H54 (cell line): ENCODE measurements at regions not wholly inside any gene's neighbourhood (a gene's known extent, or its start where the extent isn't known, plus 50 kb on each side); places are given as distances from the start of the nearest gene placed in this dataset.
"Not testable (repeated sequence)": the region's sequence is repeated elsewhere in the genome, so short reads cannot be mapped to it uniquely, and the experiment has no call there.

Experiments
- DNase-seq: peaks from one replicate; pipeline ENCODE4 v3.0.0; 2011; ENCODE audit warnings: low spot score, mixed read lengths; ENCODE audit not compliant: insufficient read length
- FAIRE-seq: peaks from 3 replicates; lab custom pipeline; 2011; peaks lifted over from hg19 to GRCh38; lab: Jason Lieb, UNC
- POLR2A ChIP-seq: IDR thresholded peaks from 2 replicates; pipeline ENCODE4 v1.6.1; 2011; ENCODE audit warnings: low read depth, mild to moderate bottlenecking, low read length

GRCh38 chr1:57532299-57532698 is 108.4 kb upstream of the DAB1 start:
- no peak for DNase-seq
- TF ChIP-seq POLR2A: no peak
- FAIRE-seq: no peak

- FAIRE-seq, DNase-seq: not testable (repeated sequence)
Observed at GRCh38 chr1:57530911-57531260, 107.0 kb upstream of the DAB1 start.

GRCh38 chr1:57530206-57530910 is 106.5 kb upstream of the DAB1 start:
- no peak for DNase-seq
- TF ChIP-seq POLR2A: no peak
- no peak for FAIRE-seq

- TF ChIP-seq POLR2A: no peak
- no peak for DNase-seq
- FAIRE-seq: no peak
Observed at GRCh38 chr1:57522575-57522974, 98.7 kb upstream of the DAB1 start.

- FAIRE-seq (no peak), DNase-seq (no peak)
- TF ChIP-seq POLR2A: no peak
Observed at GRCh38 chr1:57520743-57521515, 97.1 kb upstream of the DAB1 start.

- FAIRE-seq (no peak), DNase-seq (no peak)
Observed at GRCh38 chr1:57518496-57518895, 94.6 kb upstream of the DAB1 start.

GRCh38 chr1:57517587-57518374 is 93.9 kb upstream of the DAB1 start:
- TF ChIP-seq POLR2A: no peak
- FAIRE-seq (no peak), DNase-seq (no peak)

More at GRCh38 chr1:57518496-57518895, 94.6 kb upstream of the DAB1 start:
- no peak for TF ChIP-seq POLR2A

- DNase-seq (no peak), FAIRE-seq (no peak)
- no peak for TF ChIP-seq POLR2A
Observed at GRCh38 chr1:57512386-57512785, 88.5 kb upstream of the DAB1 start.

GRCh38 chr1:57506941-57507340 is 83.1 kb upstream of the DAB1 start:
- FAIRE-seq: no peak
- DNase-seq: no peak
- no peak for TF ChIP-seq POLR2A

- no peak for FAIRE-seq
- DNase-seq: no peak
- no peak for TF ChIP-seq POLR2A
Observed at GRCh38 chr1:57503337-57503736, 79.5 kb upstream of the DAB1 start.

- TF ChIP-seq POLR2A: no peak
- no peak for DNase-seq
- no peak for FAIRE-seq
Observed at GRCh38 chr1:57500136-57500830, 76.4 kb upstream of the DAB1 start.

- no peak for DNase-seq
- no peak for TF ChIP-seq POLR2A
Observed at GRCh38 chr1:57494530-57495079, 70.7 kb upstream of the DAB1 start.

GRCh38 chr1:57492586-57493226 is 68.8 kb upstream of the DAB1 start:
- no peak for FAIRE-seq
- no peak for TF ChIP-seq POLR2A
- DNase-seq: no peak

More at GRCh38 chr1:57494530-57495079, 70.7 kb upstream of the DAB1 start:
- no peak for FAIRE-seq
